Smooth muscle cell (in vitro differentiated cells): ENCODE measurements at regions not wholly inside any gene's neighbourhood (a gene's known extent, or its start where the extent isn't known, plus 50 kb on each side); places are given as distances from the start of the nearest gene placed in this dataset.
"Not testable (repeated sequence)": the region's sequence is repeated elsewhere in the genome, so short reads cannot be mapped to it uniquely, and the experiment has no call there.

ENCODE experiments used
- DNase-seq: peaks from one replicate; lab custom pipeline; 2025; ENCODE audit not compliant: unreplicated experiment; lab: John Stamatoyannopoulos, UW
- H2AFZ ChIP-seq: fragments of 200-600 bp; sonication (generic); 2 replicates; pipeline ENCODE4 v1.6.0; 2016; ENCODE audit warnings: antibody characterized with exemption, low read depth, mild to moderate bottlenecking
- H3F3A ChIP-seq: fragments of 200-600 bp; sonication (generic); 2 replicates; pipeline ENCODE4 v1.6.0; 2017; ENCODE audit warnings: antibody characterized with exemption, low read depth
- H3K27ac ChIP-seq: fragments of 200-600 bp; sonication (generic); 2 replicates; pipeline ENCODE4 v1.5.1; 2016; ENCODE audit warnings: low read depth, mild to moderate bottlenecking
- H3K27me3 ChIP-seq: fragments of 200-600 bp; sonication (generic); 2 replicates; pipeline ENCODE4 v1.6.1; 2016; ENCODE audit warnings: low read depth, mild to moderate bottlenecking
- H3K36me3 ChIP-seq: fragments of 200-600 bp; sonication (generic); 2 replicates; pipeline ENCODE4 v1.5.1; 2016; ENCODE audit warnings: low read depth
- H3K4me1 ChIP-seq: fragments of 200-600 bp; sonication (generic); 2 replicates; pipeline ENCODE4 v1.5.1; 2016; ENCODE audit warnings: low read depth
- H3K4me2 ChIP-seq: fragments of 200-600 bp; sonication (generic); 2 replicates; pipeline ENCODE4 v1.6.0; 2016; ENCODE audit warnings: mild to moderate bottlenecking
- H3K4me3 ChIP-seq: fragments of 200-600 bp; sonication (generic); 2 replicates; pipeline ENCODE4 v1.5.1; 2016; ENCODE audit warnings: mild to moderate bottlenecking
- H3K79me2 ChIP-seq: fragments of 200-600 bp; sonication (generic); 2 replicates; pipeline ENCODE4 v1.6.0; 2016; ENCODE audit warnings: low read depth, mild to moderate bottlenecking
- H3K9ac ChIP-seq: fragments of 200-600 bp; sonication (generic); 2 replicates; pipeline ENCODE4 v1.6.0; 2016; ENCODE audit warnings: low read depth
- H3K9me3 ChIP-seq: fragments of 200-600 bp; sonication (generic); replicated peaks from 2 replicates; pipeline ENCODE4 v1.5.1; 2016; ENCODE audit warnings: low read depth
- H4K20me1 ChIP-seq: fragments of 200-600 bp; sonication (generic); 2 replicates; pipeline ENCODE4 v1.6.0; 2016; ENCODE audit warnings: low read depth
- CTCF ChIP-seq: fragments of 200-600 bp; sonication (generic); IDR thresholded peaks from 2 replicates; pipeline ENCODE4 v1.5.1; 2017; ENCODE audit warnings: borderline replicate concordance, mild to moderate bottlenecking, antibody characterized with exemption; ENCODE audit not compliant: insufficient read depth, poor library complexity, severe bottlenecking
- WGBS: methylation state at CpG from one replicate; pipeline ENCODE4 v1.1.7; 2016; ENCODE audit warnings: low lambda C conversion rate; 5-methylcytosine and 5-hydroxymethylcytosine counted together

- Histone ChIP-seq H3F3A (no peaks in the 10 kb centered on the region), H3K9ac (no peak overlapping the region), H3K79me2 (no peaks in the 10 kb centered on the region), H3K27me3 (no peaks in the 10 kb centered on the region), H3K4me1 (no peaks in the 10 kb centered on the region), H3K4me3 (no peak overlapping the region), H4K20me1 (no peaks in the 10 kb centered on the region), H3K4me2 (no peak overlapping the region), H2AFZ (no peak overlapping the region), H3K36me3 (no peaks in the 10 kb centered on the region), H3K27ac (no peak overlapping the region), H3K9me3 (no peaks in the 10 kb centered on the region)
- WGBS = 89% methylated on average over 26 of the region's 35 CpGs
- TF ChIP-seq CTCF = no peak
- DNase-seq = no peak
These were observed 156.9 kb downstream of the LAT start for GRCh38 chr16:29141586-29142324.

- 94% methylated on average over 12 of the region's 12 CpGs for WGBS
- H3K27me3 ChIP-seq, DNase-seq: not testable (repeated sequence)
These were observed 156.3 kb downstream of the LAT start for GRCh38 chr16:29141121-29141520.

GRCh38 chr16:29139901-29140855, 155.3 kb downstream of the LAT start:
- H3K9me3 ChIP-seq, H3K27me3 ChIP-seq, H3K4me3 ChIP-seq, H3K36me3 ChIP-seq, H3K9ac ChIP-seq, H3K4me2 ChIP-seq, H4K20me1 ChIP-seq, H3K79me2 ChIP-seq, H3F3A ChIP-seq, H3K4me1 ChIP-seq, H2AFZ ChIP-seq, DNase-seq, H3K27ac ChIP-seq: not testable (repeated sequence)
- WGBS = 90% methylated on average over 44 of the region's 44 CpGs

More at GRCh38 chr16:29141121-29141520, 156.3 kb downstream of the LAT start:
- not testable (repeated sequence) for H3K4me1 ChIP-seq, H3K4me2 ChIP-seq, H3K79me2 ChIP-seq, H2AFZ ChIP-seq, H3K4me3 ChIP-seq, H3K27ac ChIP-seq, H3K9me3 ChIP-seq, H4K20me1 ChIP-seq, H3F3A ChIP-seq, H3K36me3 ChIP-seq, H3K9ac ChIP-seq

GRCh38 chr16:29139261-29139802, 154.5 kb downstream of the LAT start:
- no peaks in the 10 kb centered on the region for H4K20me1 ChIP-seq
- no peaks in the 10 kb centered on the region for H3K36me3 ChIP-seq
- H3K79me2 ChIP-seq = no peaks in the 10 kb centered on the region
- H3K27me3 ChIP-seq = no peaks in the 10 kb centered on the region
- H3K27ac ChIP-seq = no peak overlapping the region
- TF ChIP-seq CTCF = no peak
- H3K4me2 ChIP-seq = no peak overlapping the region
- H3K9me3 ChIP-seq = no peaks in the 10 kb centered on the region
- no peak overlapping the region for H3K9ac ChIP-seq
- DNase-seq = no peak
- H3F3A ChIP-seq = no peaks in the 10 kb centered on the region
- no peaks in the 10 kb centered on the region for H3K4me1 ChIP-seq
- H2AFZ ChIP-seq = no peak overlapping the region
- no peak overlapping the region for H3K4me3 ChIP-seq
- 74% methylated on average over 17 of the region's 17 CpGs for WGBS

- not testable (repeated sequence) for H3K4me1 ChIP-seq, H3K27ac ChIP-seq, H3K36me3 ChIP-seq, H3K9ac ChIP-seq, H3K4me2 ChIP-seq, H2AFZ ChIP-seq, H3K27me3 ChIP-seq, H3F3A ChIP-seq, H4K20me1 ChIP-seq, DNase-seq, H3K9me3 ChIP-seq, H3K4me3 ChIP-seq, H3K79me2 ChIP-seq
- 89% methylated on average over 11 of the region's 11 CpGs for WGBS
These were observed 153.8 kb downstream of the LAT start for GRCh38 chr16:29138698-29139097.

- not testable (repeated sequence) for H3K9ac ChIP-seq, H3K4me2 ChIP-seq, H3K27ac ChIP-seq, H4K20me1 ChIP-seq, H3K36me3 ChIP-seq, H3K27me3 ChIP-seq, H2AFZ ChIP-seq, H3K4me1 ChIP-seq, H3K4me3 ChIP-seq, H3K79me2 ChIP-seq, H3F3A ChIP-seq, H3K9me3 ChIP-seq, DNase-seq
- WGBS = 93% methylated on average over 26 of the region's 26 CpGs
These were observed 153.2 kb downstream of the LAT start for GRCh38 chr16:29137894-29138662.
